GM21786 (cell line): ENCODE measurements at regions not wholly inside any gene's neighbourhood (a gene's known extent, or its start where the extent isn't known, plus 50 kb on each side); places are given as distances from the start of the nearest gene placed in this dataset.

ENCODE experiments used
- ATAC-seq: cut with Tn5 transposase; IDR thresholded peaks from one replicate; pipeline ENCODE4 v1.9.1; 2021; ENCODE audit not compliant: unreplicated experiment

DNA sequence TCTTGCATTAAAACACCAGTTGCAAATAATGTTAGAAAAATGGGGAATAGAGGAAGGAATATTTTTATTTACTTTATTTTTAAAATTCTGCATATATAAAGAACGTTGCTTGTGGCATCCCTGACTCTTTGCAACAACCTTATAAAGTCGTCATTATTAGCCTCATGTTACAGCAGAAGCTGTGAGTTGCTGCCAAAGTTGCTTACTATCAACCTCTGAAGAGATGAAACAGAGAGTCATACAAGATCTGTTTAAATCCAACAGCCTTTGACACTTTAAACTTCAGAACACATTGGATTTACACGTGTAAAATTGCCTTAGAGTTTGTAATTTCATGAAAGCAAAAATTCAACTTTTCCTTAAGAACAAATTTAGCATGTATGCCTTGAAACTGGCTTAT is 221.9 kb downstream of the MRPL39 start:
- ATAC-seq, result no peak

- no peak for ATAC-seq
Measured at GRCh38 chr21:25384782-25385181, 222.5 kb downstream of the MRPL39 start.

- no peak for ATAC-seq
Measured at GRCh38 chr21:25383545-25383944, 223.7 kb downstream of the MRPL39 start.

DNA sequence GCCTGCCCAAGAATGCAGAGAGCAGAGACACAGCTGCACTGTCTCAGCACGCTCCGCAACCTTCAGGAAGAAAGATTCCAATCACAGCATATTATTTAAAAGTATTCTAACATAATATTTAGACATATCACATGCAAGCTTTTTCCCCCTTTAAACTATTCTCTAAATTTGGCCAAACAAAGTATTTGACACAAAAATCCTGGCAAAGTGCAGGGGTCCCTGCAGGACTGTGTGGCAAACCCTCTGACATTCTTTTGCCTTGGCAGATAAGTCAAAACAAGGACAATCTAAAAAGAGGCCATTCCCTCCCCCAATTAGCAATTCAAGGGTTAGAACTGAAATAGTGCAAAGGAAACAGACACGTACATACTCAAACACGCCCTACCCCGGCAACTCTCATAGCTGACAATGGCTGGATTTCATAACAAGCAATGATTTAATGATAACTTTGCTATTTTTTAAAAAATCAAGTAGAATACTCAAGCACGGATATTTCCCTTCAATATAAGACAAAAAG is 225.3 kb downstream of the MRPL39 start:
- ATAC-seq, result no peak

DNA sequence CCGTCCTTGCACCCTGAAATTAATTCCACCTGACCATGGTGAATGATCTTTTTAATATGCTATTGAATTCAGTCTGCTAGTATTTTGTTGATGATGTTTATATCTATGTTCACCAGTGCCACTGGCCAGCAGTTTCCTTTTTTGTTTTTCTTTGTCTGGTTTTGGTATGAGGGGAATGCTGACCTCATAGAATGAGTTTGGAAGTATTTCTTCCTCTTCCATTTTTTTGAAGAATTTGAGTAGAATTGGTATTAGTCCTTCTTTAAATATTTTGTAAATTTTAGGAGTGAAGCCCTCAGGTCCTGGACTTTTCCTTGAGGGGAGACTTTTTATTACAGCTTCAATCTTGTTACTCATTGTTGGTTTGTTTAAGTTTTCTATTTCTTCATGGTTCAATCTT is 231.6 kb downstream of the MRPL39 start:
- no peak for ATAC-seq

GRCh38 chr21:25373126-25374082 is 233.9 kb downstream of the MRPL39 start:
- ATAC-seq, result no peak

DNA sequence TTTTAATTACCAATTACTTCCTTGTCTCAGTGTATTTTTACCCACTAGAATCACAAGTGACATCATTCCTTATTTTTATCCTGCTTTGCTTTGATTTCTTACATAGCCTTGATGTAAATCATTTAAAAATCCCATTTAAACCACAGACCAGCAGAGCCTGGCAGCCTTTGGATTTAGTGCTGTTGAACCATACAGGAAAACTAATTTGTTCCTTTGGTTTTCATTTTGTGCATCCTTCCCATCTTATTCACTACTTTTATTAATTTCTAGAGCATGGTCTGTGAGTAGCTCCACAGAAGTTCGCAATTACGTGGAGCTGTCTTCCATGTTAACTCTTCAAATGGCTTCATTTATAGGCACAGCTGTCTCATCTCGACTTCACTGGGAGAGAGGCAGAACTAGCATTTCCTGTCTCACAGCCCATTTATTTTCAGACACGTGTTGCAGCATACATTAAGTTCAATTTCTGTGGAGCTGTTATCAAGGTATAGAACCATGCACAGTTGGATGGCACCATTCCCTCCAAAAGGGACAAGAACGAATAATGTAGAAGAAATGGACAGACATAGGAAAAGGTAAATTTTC is 235.3 kb downstream of the MRPL39 start:
- no peak for ATAC-seq

DNA sequence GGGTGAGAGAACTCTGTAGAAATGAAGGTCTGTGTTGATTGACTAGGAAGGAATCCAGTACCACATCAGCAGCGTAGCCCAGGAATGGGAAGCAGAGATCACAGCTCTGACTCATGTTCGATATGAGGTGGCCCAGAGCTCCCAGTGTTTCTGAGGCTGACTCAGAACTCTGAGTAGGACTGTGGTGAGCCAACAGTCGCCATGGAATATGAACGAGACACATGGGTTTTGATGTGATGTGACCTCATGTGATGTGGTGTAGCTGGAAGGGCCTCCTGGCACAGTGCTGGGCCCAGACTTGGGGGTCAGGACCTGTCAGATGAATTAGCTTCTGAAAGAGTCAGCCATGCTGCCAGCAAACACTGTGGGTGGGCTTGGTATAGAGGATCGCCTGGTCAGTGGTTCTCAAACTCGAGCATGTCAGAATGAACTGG is 237.0 kb downstream of the MRPL39 start:
- no peak for ATAC-seq

- ATAC-seq, result no peak
Measured at GRCh38 chr21:25369524-25370300, 237.6 kb downstream of the MRPL39 start.

GRCh38 chr21:25368531-25368930 is 238.8 kb downstream of the MRPL39 start:
- ATAC-seq, result no peak

DNA sequence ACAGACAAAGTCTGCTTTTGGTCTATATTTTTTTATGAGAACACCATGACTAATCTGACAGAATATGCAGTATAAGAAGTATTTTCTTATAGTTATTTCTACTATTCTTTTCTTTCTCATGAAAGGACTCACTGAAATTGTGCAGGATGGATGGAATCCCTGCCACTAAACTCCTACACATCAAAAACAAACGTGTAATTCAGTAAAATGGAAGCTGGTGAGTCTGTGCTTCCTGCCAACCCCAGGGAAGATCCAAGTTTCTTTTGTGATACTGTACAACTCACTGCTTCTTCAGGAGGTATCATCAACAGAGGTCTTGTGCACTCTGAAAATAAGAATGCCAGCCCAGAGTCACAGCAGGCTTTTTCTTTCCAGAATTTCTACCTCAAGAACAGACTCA is 241.2 kb downstream of the MRPL39 start:
- ATAC-seq, result no peak

DNA sequence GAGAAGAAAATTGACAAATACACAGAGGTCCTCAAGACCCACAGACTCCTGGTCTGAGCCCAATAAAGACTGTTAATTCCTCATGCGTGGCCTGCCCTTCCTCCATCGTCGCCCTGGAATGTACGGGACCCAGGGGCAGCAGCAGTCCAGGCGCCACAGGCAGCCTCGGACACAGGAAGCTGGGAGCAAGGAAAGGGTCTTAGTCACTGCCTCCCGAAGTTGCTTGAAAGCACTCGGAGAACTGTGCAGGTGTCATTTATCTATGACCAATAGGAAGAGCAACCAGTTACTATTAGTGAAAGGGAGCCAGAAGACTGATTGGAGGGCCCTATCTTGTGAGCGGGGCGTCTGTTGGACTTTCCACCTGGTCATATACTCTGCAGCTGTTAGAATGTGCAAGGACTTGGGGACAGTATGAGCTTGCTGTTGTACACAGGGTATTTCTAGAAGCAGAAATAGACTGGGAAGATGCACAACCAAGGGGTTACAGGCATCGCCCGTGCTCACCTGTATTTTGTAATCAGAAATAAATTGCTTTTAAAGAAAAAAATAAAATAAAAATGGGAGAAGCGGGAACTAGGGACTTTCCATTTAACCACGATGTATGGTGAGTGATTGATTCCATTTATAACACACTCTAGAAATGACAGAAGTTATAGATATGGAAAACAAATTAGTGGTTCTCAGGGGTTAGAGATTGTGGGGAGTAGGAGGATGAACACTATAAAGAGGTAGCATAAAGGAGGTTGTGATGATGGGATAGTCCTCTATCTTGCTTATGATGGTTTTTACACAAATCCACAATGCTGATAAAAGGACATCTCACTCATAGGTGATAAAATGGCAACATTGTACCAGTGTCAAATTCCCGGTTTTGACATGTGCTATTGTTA is 244.7 kb downstream of the MRPL39 start:
- no peak for ATAC-seq

GRCh38 chr21:25361765-25362164 is 245.5 kb downstream of the MRPL39 start:
- ATAC-seq, result no peak

DNA sequence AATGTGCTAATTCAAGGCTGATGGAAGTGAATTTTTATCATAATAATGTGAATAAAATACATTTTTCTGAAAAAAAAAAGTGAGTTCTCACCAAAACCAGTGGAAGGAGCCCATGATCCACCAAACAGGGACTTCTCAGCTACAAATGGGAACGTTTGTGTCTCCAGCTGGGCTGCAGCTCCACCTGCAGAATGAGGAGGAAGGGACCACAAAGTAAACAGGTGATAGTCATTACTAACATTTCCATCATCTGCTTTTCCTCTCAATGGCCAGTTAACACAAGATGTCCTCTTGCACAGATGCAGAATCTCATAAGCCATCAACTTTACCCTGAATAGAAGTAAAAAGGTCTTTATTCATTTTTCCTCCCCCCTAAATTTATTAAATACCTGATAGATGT is 246.2 kb downstream of the MRPL39 start:
- no peak for ATAC-seq

DNA sequence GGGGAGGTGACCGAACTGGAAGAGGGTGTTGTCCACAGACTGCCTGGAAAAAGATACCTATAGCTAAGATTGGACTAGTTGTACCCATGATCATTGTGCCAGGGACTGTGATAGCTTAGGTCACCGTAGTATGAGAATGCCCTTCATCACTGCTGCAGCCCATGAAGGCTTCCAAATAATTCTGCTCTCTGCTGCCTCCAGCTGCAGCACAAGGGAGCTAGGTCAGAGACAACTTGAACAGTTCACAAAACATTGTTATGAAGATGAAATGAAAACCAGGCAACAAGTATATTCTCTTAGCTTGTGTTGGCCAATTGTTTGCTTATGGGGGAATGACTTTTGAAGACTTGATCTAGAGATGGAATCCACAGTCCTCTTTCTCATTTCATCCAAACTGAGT is 246.7 kb downstream of the MRPL39 start:
- no peak for ATAC-seq

GRCh38 chr21:25359724-25360123 is 247.6 kb downstream of the MRPL39 start:
- ATAC-seq, result no peak

GRCh38 chr21:25350056-25350455 is 257.2 kb downstream of the MRPL39 start:
- ATAC-seq, result no peak

GRCh38 chr21:25343774-25344545 is 263.3 kb downstream of the MRPL39 start:
- ATAC-seq, result no peak

GRCh38 chr21:25342816-25343215 is 264.5 kb downstream of the MRPL39 start:
- ATAC-seq, result no peak

GRCh38 chr21:25341981-25342380 is 265.3 kb downstream of the MRPL39 start:
- ATAC-seq, result no peak
